GM13976 (cell line): ENCODE measurements at regions not wholly inside any gene's neighbourhood (a gene's known extent, or its start where the extent isn't known, plus 50 kb on each side); places are given as distances from the start of the nearest gene placed in this dataset.
"Not testable (repeated sequence)": the region's sequence is repeated elsewhere in the genome, so short reads cannot be mapped to it uniquely, and the experiment has no call there.

Experiments
- DNase-seq: peaks from one replicate; pipeline ENCODE4 v3.0.0; 2012; ENCODE audit warnings: low spot score
- in situ Hi-C: fragments of 300-500 bp; cut with MboI; formaldehyde crosslinking; loops from one replicate; pipeline ENCODE4 v1.12.0; 2022; ENCODE audit warnings: low sequenced_read_pairs, mixed read lengths, inconsistent platforms; ENCODE audit not compliant: unreplicated experiment
- TF ChIP-seq, protein P1 (sequence below): IDR thresholded peaks from 2 replicates; pipeline ENCODE4 v1.5.1; 2012; ENCODE audit warnings: borderline replicate concordance, mild to moderate bottlenecking; ENCODE audit not compliant: insufficient read depth; ENCODE audit errors: extremely low read depth, missing control alignments, control extremely low read depth

- TF ChIP-seq, protein P1, sequence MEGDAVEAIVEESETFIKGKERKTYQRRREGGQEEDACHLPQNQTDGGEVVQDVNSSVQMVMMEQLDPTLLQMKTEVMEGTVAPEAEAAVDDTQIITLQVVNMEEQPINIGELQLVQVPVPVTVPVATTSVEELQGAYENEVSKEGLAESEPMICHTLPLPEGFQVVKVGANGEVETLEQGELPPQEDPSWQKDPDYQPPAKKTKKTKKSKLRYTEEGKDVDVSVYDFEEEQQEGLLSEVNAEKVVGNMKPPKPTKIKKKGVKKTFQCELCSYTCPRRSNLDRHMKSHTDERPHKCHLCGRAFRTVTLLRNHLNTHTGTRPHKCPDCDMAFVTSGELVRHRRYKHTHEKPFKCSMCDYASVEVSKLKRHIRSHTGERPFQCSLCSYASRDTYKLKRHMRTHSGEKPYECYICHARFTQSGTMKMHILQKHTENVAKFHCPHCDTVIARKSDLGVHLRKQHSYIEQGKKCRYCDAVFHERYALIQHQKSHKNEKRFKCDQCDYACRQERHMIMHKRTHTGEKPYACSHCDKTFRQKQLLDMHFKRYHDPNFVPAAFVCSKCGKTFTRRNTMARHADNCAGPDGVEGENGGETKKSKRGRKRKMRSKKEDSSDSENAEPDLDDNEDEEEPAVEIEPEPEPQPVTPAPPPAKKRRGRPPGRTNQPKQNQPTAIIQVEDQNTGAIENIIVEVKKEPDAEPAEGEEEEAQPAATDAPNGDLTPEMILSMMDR, result no peak
- in situ Hi-C loops, result no loop called here
- DNase-seq, result no peak
Observed at GRCh38 chr2:224219781-224220180, 180.7 kb upstream of the SERPINE2 start.

DNA sequence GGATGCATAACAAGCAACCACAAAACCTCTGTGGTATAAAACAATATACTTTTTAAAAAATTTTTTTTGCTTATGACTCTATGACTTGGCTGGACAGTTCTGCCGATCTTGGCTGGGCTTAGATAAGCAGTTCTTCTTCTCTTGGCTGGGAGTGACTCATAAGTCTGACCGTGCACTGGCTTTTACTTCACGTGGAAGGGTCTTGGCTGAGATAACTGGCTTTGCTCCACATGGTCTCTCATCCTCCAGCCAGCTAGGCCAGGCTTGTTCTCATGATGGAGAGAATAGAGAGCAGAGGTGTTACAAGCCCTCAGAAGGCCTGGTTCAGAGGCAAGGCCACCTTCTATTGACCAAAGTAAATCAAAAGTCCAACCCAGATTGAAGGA lies 178.9 kb upstream of the SERPINE2 start:
- TF ChIP-seq, protein P1, result no peak
- no peak for DNase-seq
- in situ Hi-C loops, result no loop called here

DNA sequence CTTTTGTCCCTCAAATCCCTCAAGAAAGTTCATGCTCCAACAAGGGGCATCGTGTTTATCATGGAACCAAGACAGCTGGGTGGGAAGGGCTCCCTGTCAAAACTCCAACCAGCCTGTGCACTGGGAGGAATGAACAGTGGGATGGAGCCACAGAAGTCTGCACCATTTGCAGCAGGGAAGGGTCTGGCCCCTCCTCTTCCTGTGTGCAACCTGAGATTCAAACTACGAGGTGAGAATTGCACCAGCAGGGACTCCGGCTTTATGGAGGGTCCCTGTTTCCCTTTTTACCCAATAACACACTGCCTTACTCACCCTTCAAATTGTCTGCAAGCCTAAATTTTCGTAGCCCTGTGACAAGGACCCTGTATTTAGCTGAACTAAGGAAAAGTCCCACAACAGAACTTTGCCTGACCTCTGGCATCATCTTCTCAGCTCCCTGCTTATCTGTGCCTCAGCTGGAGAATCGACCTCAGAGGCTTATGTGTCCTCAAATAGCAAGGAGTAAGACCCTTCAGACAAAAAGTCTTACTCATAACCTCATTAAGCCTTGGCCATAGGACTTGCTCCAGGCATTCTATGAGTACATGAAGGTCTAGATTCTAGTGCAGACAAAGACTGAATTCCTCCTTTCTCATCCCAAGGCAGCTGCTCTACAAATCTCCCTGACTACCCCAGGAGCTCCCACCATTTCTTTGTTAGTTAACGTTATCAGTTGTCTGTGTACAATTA lies 178.3 kb upstream of the SERPINE2 start:
- DNase-seq, result no peak
- in situ Hi-C loops, result no loop called here

GRCh38 chr2:224215611-224216010 lies 176.5 kb upstream of the SERPINE2 start:
- DNase-seq, in situ Hi-C loops: not testable (repeated sequence)

More for the DNA sequence above, 178.3 kb upstream of the SERPINE2 start:
- TF ChIP-seq, protein P1, result no peak

- in situ Hi-C loops, result no loop called here
- TF ChIP-seq, protein P1, result no peak
Observed at GRCh38 chr2:224213396-224213795, 174.3 kb upstream of the SERPINE2 start.

DNA sequence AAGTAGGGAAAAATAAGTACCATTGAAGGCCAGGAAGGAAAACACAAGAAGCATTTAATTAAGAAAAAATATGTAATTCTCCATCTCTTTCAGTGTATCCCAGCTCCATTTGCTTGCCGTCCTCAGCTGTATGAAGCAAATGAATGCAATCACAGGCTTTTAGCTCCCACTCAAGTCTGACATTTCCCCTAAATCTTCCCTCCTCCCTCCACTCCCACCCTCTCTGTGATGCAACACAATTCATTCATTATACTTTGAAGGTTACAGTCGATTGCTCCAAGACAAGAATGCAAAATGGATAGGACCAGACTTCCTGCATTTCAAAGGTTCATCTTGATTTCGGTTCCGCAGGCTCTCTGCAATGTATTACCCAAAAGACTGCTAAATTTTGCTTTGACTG lies 172.7 kb upstream of the SERPINE2 start:
- no peak for DNase-seq
- TF ChIP-seq, protein P1, result no peak
- in situ Hi-C loops, result no loop called here

More at GRCh38 chr2:224213396-224213795, 174.3 kb upstream of the SERPINE2 start:
- no peak for DNase-seq

DNA sequence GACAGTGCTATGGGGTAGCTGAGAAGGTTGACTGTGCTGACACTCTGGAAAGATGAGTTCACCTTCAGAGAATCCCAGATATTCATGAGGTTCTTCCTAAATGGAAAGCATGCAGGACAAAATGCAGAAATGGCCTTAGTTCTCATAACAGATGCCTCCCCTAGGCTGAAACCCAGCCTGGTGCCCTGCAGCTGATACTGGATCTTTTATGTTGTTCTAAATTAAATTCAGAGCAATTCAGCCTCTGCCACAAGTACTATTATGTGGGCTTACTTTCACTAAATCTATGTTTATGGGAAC lies 172.0 kb upstream of the SERPINE2 start:
- no peak for DNase-seq
- in situ Hi-C loops, result no loop called here
- TF ChIP-seq, protein P1, result no peak
